ENCODE measurements at regions not wholly inside any gene's neighbourhood (a gene's known extent, or its start where the extent isn't known, plus 50 kb on each side); places are given as distances from the start of the nearest gene placed in this dataset.

DNA sequence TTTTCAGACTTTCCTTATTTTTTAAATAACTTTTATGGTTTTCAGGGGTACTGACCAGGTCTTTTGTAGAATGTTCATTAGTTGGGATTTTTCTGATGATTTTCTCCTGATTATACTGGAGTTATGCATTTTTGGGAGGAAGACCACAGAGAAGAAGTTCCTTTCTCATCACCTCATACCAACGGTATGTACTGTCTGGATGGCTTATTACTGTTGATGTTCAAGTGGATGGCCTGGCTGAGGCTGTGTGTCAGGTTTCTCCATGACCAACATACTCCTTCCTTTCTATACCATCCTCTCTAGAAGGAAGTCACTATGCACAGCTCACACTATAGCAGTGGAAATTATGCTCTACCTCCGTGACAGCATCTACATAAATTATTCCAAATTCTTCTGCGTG, 71.1 kb upstream of the NR3C1 start:
- TF ChIP-seq POLR2AphosphoS5 (IDR thresholded peaks at IDR 0.05) (no peak), POLR2A (IDR thresholded peaks at IDR 0.05) (no peak)
- TF ChIP-seq, protein P1, sequence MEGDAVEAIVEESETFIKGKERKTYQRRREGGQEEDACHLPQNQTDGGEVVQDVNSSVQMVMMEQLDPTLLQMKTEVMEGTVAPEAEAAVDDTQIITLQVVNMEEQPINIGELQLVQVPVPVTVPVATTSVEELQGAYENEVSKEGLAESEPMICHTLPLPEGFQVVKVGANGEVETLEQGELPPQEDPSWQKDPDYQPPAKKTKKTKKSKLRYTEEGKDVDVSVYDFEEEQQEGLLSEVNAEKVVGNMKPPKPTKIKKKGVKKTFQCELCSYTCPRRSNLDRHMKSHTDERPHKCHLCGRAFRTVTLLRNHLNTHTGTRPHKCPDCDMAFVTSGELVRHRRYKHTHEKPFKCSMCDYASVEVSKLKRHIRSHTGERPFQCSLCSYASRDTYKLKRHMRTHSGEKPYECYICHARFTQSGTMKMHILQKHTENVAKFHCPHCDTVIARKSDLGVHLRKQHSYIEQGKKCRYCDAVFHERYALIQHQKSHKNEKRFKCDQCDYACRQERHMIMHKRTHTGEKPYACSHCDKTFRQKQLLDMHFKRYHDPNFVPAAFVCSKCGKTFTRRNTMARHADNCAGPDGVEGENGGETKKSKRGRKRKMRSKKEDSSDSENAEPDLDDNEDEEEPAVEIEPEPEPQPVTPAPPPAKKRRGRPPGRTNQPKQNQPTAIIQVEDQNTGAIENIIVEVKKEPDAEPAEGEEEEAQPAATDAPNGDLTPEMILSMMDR (IDR thresholded peaks at IDR 0.05 in 8 of 11, conservative IDR thresholded peaks at IDR 0.05 in 3 of 11), result no peak

All from spleen (tissue), 7 donors.